Duodenal mucosa (tissue), 2 donors: ENCODE measurements at regions not wholly inside any gene's neighbourhood (a gene's known extent, or its start where the extent isn't known, plus 50 kb on each side); places are given as distances from the start of the nearest gene placed in this dataset.

Experiments
- H3K27ac ChIP-seq: one replicate; pipeline ENCODE4 v1.7.0; 2013; ENCODE audit warnings: low read depth, low read length
- H3K27me3 ChIP-seq, 2 donors: one replicate each; pipeline ENCODE4 v1.7.0; 2013; ENCODE audit warnings: low read length in 2 of 2, control low read depth in 1 of 2; ENCODE audit not compliant: insufficient read depth in 2 of 2, control insufficient read depth in 1 of 2
- H3K36me3 ChIP-seq, 2 donors: one replicate each; pipeline ENCODE4 v1.7.0; 2013; ENCODE audit warnings: low read length in 2 of 2, control low read depth in 1 of 2; ENCODE audit not compliant: insufficient read depth in 2 of 2, control insufficient read depth in 1 of 2
- H3K4me1 ChIP-seq, 2 donors: one replicate each; pipeline ENCODE4 v1.7.0; 2013; ENCODE audit warnings: low read length in 2 of 2, control low read depth in 1 of 2; ENCODE audit not compliant: insufficient read depth in 2 of 2, control insufficient read depth in 1 of 2
- H3K4me3 ChIP-seq, 2 donors: one replicate each; pipeline ENCODE4 v1.7.0; 2013; ENCODE audit warnings: low read length in 2 of 2, low read depth in 1 of 2
- H3K9ac ChIP-seq, 2 donors: one replicate each; pipeline ENCODE4 v1.7.0; 2013; ENCODE audit warnings: low read length in 2 of 2, low read depth in 1 of 2
- H3K9me3 ChIP-seq, 2 donors: one replicate each; pipeline ENCODE4 v1.7.0; 2013; ENCODE audit warnings: low read length in 2 of 2, control low read depth in 1 of 2; ENCODE audit not compliant: control insufficient read depth in 1 of 2

DNA sequence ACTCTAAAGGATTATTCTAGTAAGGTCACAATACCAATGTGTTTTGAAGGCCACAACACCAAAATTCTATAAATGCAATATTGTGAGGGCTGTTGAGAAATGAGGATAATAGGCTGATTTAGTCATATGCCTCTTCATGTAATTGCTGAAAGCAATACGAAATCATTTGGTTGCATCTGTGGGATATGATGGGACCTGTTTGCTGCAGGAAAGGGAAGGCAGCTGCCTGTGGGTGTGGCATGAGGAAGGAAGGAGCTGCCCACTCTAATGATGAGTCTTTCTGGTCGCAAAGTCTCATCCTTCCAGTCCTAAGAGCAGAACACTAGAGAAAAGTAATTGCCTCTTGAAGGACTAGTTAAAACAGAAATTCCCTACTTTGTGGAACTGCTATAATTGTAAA lies 245.3 kb upstream of the ZPLD1 start:
- Histone ChIP-seq H3K36me3 (no peaks in the 10 kb centered on the region), H3K27ac (no peak overlapping the region), H3K9me3 (no peaks in the 10 kb centered on the region), H3K4me3 (no peak overlapping the region), H3K4me1 (peaks cover 0 to 9% of the 10 kb centered on the region in 2 donors), H3K27me3 (no peaks in the 10 kb centered on the region), H3K9ac (no peak overlapping the region)

DNA sequence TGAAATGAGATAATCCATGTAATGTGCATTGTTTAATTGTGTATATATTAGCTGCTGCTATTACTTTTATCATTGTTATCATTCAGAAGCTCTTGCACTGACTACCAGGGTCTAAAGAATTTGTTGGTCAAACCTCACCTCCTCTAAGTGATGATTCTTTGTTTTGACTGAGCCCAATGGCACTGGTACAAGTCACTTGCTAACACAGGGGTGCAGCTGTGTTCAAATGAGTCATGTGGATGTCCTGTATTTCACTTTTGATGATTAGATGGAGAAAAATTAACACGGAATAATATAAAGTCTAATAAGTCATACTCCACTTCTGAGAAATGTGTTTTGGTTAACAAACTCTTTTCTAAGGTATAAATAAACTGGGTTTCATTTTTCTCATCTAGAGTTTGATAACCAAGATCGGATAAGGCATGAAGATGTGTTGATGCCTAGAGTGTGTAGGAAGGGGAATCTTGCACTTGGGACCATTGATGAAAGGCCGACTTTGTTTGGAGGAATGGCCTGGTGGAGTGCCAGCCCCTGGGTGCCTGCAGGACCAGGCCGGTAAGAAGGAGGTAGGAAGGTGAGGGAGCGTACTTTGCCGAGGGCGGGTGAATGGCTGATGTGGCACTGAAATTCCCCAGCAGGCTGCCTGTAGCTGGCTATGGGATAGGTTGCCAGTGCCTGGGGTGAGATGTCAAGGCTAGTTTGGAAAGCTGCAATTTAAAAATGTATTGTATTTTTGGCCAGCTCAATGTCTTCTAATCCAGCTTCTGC lies 244.7 kb upstream of the ZPLD1 start:
- H3K27ac ChIP-seq: no peak overlapping the region
- no peaks in the 10 kb centered on the region for H3K9me3 ChIP-seq
- no peak overlapping the region for H3K9ac ChIP-seq
- no peaks in the 10 kb centered on the region for H3K36me3 ChIP-seq
- no peak overlapping the region for H3K4me3 ChIP-seq
- H3K27me3 ChIP-seq: no peaks in the 10 kb centered on the region
- peaks cover 0 to 11% of the 10 kb centered on the region in 2 donors for H3K4me1 ChIP-seq

DNA sequence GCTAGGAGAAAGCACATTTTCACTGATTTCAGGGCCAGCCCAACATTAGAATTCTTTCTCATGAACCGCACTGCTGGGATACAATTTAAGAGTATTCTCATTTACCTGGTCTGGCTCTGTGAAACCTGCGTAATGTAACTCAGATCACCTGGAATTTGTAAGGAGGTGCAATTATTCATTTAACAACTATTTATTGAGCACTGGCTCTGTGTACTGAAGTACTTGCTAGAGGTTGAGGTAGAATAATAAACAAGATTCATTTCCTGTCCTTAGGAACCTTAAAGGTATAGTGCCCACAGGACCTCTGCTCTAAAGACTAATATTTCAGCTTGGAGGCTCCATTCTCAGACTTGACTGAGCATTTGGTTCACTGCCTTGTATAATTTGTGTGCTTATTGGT lies 242.2 kb upstream of the ZPLD1 start:
- Histone ChIP-seq H3K9ac (no peak overlapping the region), H3K4me3 (no peak overlapping the region)

DNA sequence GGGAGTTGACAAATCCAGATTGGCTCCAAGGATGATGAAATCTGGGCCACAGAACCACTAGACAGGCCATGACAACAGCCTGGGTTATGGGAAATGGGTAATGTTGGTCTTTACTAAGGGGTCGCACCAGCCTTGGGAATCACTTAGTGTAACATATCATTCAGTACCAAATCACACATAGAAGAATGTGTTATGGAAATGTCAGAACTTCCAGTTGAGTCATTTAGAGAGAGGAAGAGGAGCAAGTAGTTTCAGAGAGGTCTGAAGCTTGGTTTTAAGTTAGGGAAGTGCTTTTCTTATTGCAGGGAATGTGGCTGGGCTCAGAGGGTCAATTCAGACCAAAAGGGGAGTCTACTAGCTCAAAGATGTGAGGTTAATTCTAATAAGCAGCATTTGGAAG lies 241.6 kb upstream of the ZPLD1 start:
- Histone ChIP-seq H3K27ac (no peak overlapping the region), H3K27me3 (no peaks in the 10 kb centered on the region), H3K9me3 (no peaks in the 10 kb centered on the region), H3K4me3 (no peak overlapping the region), H3K9ac (no peak overlapping the region), H3K4me1 (peaks cover 0 to 16% of the 10 kb centered on the region in 2 donors), H3K36me3 (no peaks in the 10 kb centered on the region)

More for the DNA sequence above, 242.2 kb upstream of the ZPLD1 start:
- H3K36me3 ChIP-seq: no peaks in the 10 kb centered on the region
- no peaks in the 10 kb centered on the region for H3K9me3 ChIP-seq
- peaks cover 0 to 16% of the 10 kb centered on the region in 2 donors for H3K4me1 ChIP-seq
- H3K27ac ChIP-seq: no peak overlapping the region
- no peaks in the 10 kb centered on the region for H3K27me3 ChIP-seq

DNA sequence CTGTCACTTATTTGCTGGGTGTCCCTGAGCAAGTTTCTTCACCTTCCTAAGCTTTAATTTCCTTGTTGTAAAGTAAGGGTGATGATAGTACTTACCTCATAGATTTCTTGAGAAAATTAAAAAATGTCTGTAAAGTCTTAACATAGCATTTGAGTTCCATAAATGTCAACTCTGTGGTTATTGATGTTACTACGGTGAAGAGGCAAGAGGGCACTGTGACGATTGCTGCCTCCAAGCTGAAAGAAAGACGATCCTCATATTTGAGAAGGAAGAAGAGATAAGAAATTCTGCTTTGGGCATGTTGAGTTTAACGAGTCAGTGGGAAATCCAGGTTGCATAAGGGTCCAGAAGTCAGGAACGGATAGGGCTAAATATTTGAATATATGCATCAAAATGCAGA lies 240.8 kb upstream of the ZPLD1 start:
- Histone ChIP-seq H3K27ac (no peak overlapping the region), H3K36me3 (no peaks in the 10 kb centered on the region), H3K4me1 (peaks cover 0 to 16% of the 10 kb centered on the region in 2 donors), H3K9ac (no peak overlapping the region), H3K27me3 (no peaks in the 10 kb centered on the region), H3K9me3 (no peaks in the 10 kb centered on the region), H3K4me3 (no peak overlapping the region)

DNA sequence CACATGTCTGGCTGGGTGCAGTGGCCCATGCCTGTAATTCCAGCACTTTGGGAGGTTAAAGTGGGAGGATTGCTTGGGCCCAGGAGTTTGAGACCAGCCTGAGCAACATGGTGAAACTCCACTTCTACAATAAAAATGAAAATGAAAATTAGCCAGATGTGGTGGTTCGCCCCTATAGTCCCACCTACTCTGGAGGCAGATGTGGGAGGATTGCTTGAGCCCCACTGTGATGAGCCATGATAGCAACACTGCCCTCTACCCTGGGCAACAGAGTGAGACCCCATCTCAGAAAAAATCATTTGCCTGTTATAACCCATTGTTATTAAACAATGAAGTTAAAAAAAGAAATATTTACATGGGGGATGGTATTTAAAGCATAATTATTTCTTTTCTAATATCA lies 240.1 kb upstream of the ZPLD1 start:
- Histone ChIP-seq H3K4me1 (peaks cover 0 to 16% of the 10 kb centered on the region in 2 donors), H3K9me3 (no peaks in the 10 kb centered on the region), H3K36me3 (no peaks in the 10 kb centered on the region), H3K9ac (no peak overlapping the region), H3K27ac (no peak overlapping the region), H3K4me3 (no peak overlapping the region), H3K27me3 (no peaks in the 10 kb centered on the region)

DNA sequence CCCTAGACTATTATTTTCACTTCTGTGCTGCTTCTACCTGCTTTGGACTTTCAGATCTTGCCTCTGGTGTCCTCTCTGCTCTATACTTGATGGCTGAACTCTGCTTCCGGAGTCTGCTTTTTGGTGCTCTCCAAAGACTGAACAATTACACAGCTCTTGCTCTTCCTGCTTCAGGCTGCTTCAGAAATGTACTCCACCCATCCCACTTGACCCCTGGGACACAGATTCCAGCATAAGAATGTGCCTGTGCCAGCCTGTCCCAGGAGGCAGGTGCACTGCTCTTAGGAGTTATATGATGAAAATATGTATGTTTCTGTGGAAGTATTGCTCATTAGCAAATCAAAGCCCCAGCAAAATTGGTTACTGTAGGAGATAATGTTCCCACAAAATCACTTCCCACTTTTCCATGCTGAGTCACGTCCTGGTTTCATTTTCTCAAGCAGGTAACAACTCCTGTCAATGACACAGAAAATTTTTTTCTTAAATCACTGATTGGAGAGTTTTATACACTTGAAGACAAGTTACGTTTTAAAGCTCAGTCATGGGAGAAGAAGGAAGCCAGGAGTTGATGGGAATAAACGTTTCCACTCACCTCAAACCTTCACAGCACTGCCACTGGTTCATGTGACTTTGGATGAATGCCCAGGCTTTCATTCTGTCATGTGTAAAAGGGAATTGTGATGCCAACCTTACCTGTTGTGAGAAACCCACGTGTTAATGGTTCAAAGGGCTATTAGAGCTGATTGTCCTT lies 239.4 kb upstream of the ZPLD1 start:
- Histone ChIP-seq H3K27me3 (no peaks in the 10 kb centered on the region), H3K9me3 (no peaks in the 10 kb centered on the region), H3K4me1 (peaks cover 0 to 16% of the 10 kb centered on the region in 2 donors), H3K27ac (no peak overlapping the region), H3K36me3 (no peaks in the 10 kb centered on the region), H3K9ac (no peak overlapping the region), H3K4me3 (no peak overlapping the region)

DNA sequence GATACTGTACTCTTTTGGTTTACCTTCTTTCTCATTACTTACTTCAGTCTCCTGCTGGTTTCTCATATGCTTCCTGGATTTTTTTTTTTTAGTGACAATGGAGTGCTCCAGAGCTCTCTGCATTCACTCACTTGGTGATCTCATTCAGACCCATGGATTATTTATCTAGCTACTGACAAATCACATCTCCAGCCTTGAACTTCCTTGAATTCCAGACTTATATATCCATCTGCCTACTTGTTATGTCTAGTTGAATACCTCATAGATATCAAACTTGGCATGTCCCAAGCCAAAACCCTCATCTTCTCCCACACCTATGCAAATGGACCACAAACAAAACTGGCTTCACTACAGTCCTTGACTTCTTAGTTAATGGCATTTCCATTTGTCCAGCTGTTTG lies 234.7 kb upstream of the ZPLD1 start:
- H3K9ac ChIP-seq: no peak overlapping the region
- no peaks in the 10 kb centered on the region for H3K36me3 ChIP-seq
- H3K4me3 ChIP-seq: no peak overlapping the region
- peaks cover 0 to 5% of the 10 kb centered on the region in 2 donors for H3K4me1 ChIP-seq
- H3K27me3 ChIP-seq: no peaks in the 10 kb centered on the region
- H3K27ac ChIP-seq: no peak overlapping the region
- no peaks in the 10 kb centered on the region for H3K9me3 ChIP-seq

DNA sequence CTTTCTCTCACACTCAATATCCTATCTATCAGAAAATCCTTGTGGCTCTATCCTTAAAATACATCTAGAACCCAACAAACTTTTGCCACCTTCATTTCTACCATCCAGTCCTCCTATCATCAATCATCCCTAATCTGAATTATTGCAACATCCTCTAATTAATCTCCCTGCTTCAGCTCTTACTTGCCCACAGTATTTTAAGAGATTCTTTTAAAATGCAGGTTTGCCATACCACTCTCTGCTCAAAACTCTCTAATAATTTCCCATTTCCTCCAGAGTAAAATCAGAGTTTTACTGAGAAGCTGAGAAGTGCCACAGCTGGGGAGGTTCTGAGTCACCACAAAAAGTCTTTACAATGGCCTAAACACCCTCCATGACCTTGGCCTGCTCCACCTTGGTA lies 234.3 kb upstream of the ZPLD1 start:
- Histone ChIP-seq H3K27ac (no peak overlapping the region), H3K9me3 (no peaks in the 10 kb centered on the region), H3K4me1 (peaks cover 0 to 5% of the 10 kb centered on the region in 2 donors), H3K4me3 (no peak overlapping the region), H3K9ac (no peak overlapping the region), H3K36me3 (no peaks in the 10 kb centered on the region), H3K27me3 (no peaks in the 10 kb centered on the region)

DNA sequence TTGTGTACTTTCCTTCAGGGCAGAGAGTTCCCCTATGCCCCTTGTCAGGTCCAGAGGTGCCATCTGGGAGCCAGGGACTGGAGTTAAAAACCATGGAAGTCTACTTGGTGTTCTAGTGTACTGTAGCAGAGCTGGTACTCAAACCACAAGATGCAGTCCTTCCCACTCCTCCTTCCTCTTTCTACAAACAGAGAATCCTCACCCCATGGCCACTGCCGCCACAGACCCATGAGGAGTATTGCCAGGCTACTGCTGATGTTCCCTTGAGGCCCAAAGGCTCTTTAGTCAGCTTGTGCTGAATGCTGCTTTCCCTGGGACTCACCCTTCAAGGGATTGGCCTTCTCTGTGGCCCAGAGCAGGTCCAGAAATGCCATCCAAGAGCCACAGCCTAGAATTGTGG lies 229.2 kb upstream of the ZPLD1 start:
- peaks cover 7 to 11% of the 10 kb centered on the region in 2 donors for H3K4me1 ChIP-seq
- no peak overlapping the region for H3K9ac ChIP-seq
- no peak overlapping the region for H3K4me3 ChIP-seq
- H3K27ac ChIP-seq: no peak overlapping the region
- H3K36me3 ChIP-seq: no peaks in the 10 kb centered on the region
- H3K9me3 ChIP-seq: no peaks in the 10 kb centered on the region
- H3K27me3 ChIP-seq: no peaks in the 10 kb centered on the region
